HCT116 (cell line): ENCODE measurements at regions not wholly inside any gene's neighbourhood (a gene's known extent, or its start where the extent isn't known, plus 50 kb on each side); places are given as distances from the start of the nearest gene placed in this dataset.

Experiments
- ATAC-seq: fragments of 200-7000 bp; cut with Tn5 transposase; 2 replicates; pipeline ENCODE4 v1.9.1; 2020; ENCODE audit warnings: mild to moderate bottlenecking, moderate library complexity
- BruUV-seq: library from RNA; stranded (reverse); fragments of 400-500 nt; replicated peaks from 2 replicates; lab custom pipeline; 2021; lab: Mats Ljungman, UMichigan
- CTCF ChIA-PET: fragments of 300-600 bp; sonication (Branson Sonifier 250); formaldehyde crosslinking; loops from one replicate; lab custom pipeline; 2021; ENCODE audit warnings: antibody characterized with exemption; lab: Charles Lee
- POLR2A ChIA-PET: fragments of 300-600, 350-600 bp; sonication (Branson Sonifier 250); formaldehyde crosslinking; loops from one replicate; lab custom pipeline; 2021; ENCODE audit warnings: antibody characterized with exemption; lab: Charles Lee
- RAD21 ChIA-PET, 2 experiments: fragments of 300-600 bp; sonication (Branson Sonifier 250); formaldehyde crosslinking; loops; one replicate each; lab custom pipeline; 2023; ENCODE audit warnings: low total read pairs in 2 of 2; ENCODE audit not compliant: uncharacterized antibody in 2 of 2, unreplicated experiment in 2 of 2, low non-redundant PET in 1 of 2; lab: Charles Lee
- DNase-seq: peaks from one replicate; pipeline ENCODE4 v3.0.0-alpha.2; 2010; ENCODE audit warnings: low read depth, low spot score
- H2AFZ ChIP-seq: fragments of 200-600 bp; shearing (Covaris generic), sonication (generic); 2 replicates; pipeline ENCODE4 v1.6.1; 2017; ENCODE audit warnings: low read depth, mixed run types, mixed read lengths, antibody characterized with exemption, low read length; ENCODE audit not compliant: poor library complexity, severe bottlenecking
- H3K27ac ChIP-seq: 2 replicates; pipeline ENCODE4 v1.5.1; 2012; ENCODE audit warnings: low read depth, low read length
- H3K27me3 ChIP-seq: fragments of 200-600 bp; sonication (generic); 2 replicates; pipeline ENCODE4 v1.6.1; 2016; ENCODE audit warnings: mixed run types, low read length, mixed read lengths; ENCODE audit not compliant: insufficient read depth
- H3K36me3 ChIP-seq, 2 experiments: fragments of 200-500 bp in 1 of 2; fragments of 200-600 bp in 1 of 2; sonication (Bioruptor generic) in 1 of 2; sonication (generic) in 1 of 2; 2 replicates each; pipeline versions ENCODE4 v1.5.1 to v1.6.1; 2014 to 2016; ENCODE audit warnings: low read length in 2 of 2, inconsistent platforms in 1 of 2, mixed read lengths in 1 of 2, mixed run types in 1 of 2; ENCODE audit not compliant: insufficient read depth in 2 of 2, control insufficient read depth in 1 of 2
- H3K4me1 ChIP-seq, 2 experiments: fragments of 200-600 bp in 1 of 2; sonication (generic) in 1 of 2; 2 replicates each; pipeline versions ENCODE4 v1.5.1 to v1.6.1; 2012 to 2017; ENCODE audit warnings: low read length in 2 of 2, inconsistent platforms in 1 of 2, mild to moderate bottlenecking in 1 of 2, mixed read lengths in 1 of 2, mixed run types in 1 of 2, moderate library complexity in 1 of 2; ENCODE audit not compliant: insufficient read depth in 2 of 2, control insufficient read depth in 1 of 2
- H3K4me2 ChIP-seq: fragments of 200-600 bp; sonication (generic); 2 replicates; pipeline ENCODE4 v1.6.1; 2017; ENCODE audit warnings: mixed run types, low read length, mixed read lengths
- H3K4me3 ChIP-seq, 2 experiments: fragments of 200-600 bp in 1 of 2; sonication (generic) in 1 of 2; replicated peaks in 1 of 2; 2 replicates each; pipeline ENCODE4 v1.5.1; 2011 to 2016; ENCODE audit warnings: low read length in 2 of 2, control low read depth in 1 of 2, low read depth in 1 of 2, mild to moderate bottlenecking in 1 of 2, mixed read lengths in 1 of 2, mixed run types in 1 of 2
- H3K79me2 ChIP-seq: fragments of 200-600 bp; sonication (generic); 2 replicates; pipeline ENCODE4 v1.6.1; 2017; ENCODE audit warnings: mild to moderate bottlenecking, mixed run types, low read length, moderate library complexity, mixed read lengths; ENCODE audit not compliant: insufficient read depth
- H3K9ac ChIP-seq: fragments of 200-600 bp; sonication (generic); 2 replicates; pipeline ENCODE4 v1.6.1; 2016; ENCODE audit warnings: low read length, mixed read lengths
- H3K9me2 ChIP-seq: fragments of 200-600 bp; sonication (generic), shearing (Covaris generic); 2 replicates; pipeline ENCODE4 v1.6.1; 2017; ENCODE audit warnings: mixed run types, mild to moderate bottlenecking, moderate library complexity; ENCODE audit not compliant: insufficient read depth
- H3K9me3 ChIP-seq, 2 experiments: fragments of 200-500 bp in 1 of 2; fragments of 200-600 bp in 1 of 2; sonication (Bioruptor generic) in 1 of 2; sonication (generic) in 1 of 2; 2 replicates each; pipeline ENCODE4 v1.6.1; 2014 to 2017; ENCODE audit warnings: low read length in 2 of 2, mixed read lengths in 2 of 2, inconsistent platforms in 1 of 2, low read depth in 1 of 2, mild to moderate bottlenecking in 1 of 2, mixed run types in 1 of 2, moderate library complexity in 1 of 2; ENCODE audit not compliant: control insufficient read depth in 1 of 2, insufficient read depth in 1 of 2
- H4K20me1 ChIP-seq: fragments of 200-600 bp; sonication (generic), shearing (Covaris generic); 2 replicates; pipeline ENCODE4 v1.6.1; 2017; ENCODE audit warnings: mixed run types, mild to moderate bottlenecking, moderate library complexity; ENCODE audit not compliant: insufficient read depth
- CEBPB ChIP-seq: IDR thresholded peaks from 2 replicates; pipeline ENCODE4 v1.6.1; 2012; ENCODE audit warnings: low read depth
- CTCF ChIP-seq, 3 experiments: fragments of 200-600 bp in 1 of 3; sonication (generic) in 1 of 3; IDR thresholded peaks in 2 of 3; conservative IDR thresholded peaks in 1 of 3; 2 replicates each; pipeline ENCODE4 v1.5.1; 2012 to 2017; ENCODE audit warnings: low read depth in 2 of 3, low read length in 2 of 3, antibody characterized with exemption in 1 of 3, borderline replicate concordance in 1 of 3, control low read depth in 1 of 3, mild to moderate bottlenecking in 1 of 3, mixed read lengths in 1 of 3, mixed run types in 1 of 3, moderate library complexity in 1 of 3; ENCODE audit not compliant: insufficient read depth in 1 of 3
- EGR1 ChIP-seq: IDR thresholded peaks from 2 replicates; pipeline ENCODE4 v1.6.1; 2012; ENCODE audit warnings: low read depth
- ELF1 ChIP-seq: IDR thresholded peaks from 2 replicates; pipeline ENCODE4 v1.6.1; 2012; ENCODE audit warnings: low read depth, borderline replicate concordance
- EZH2 ChIP-seq: fragments of 200-600 bp; sonication (generic); IDR thresholded peaks from 2 replicates; pipeline ENCODE4 v1.6.1; 2017; ENCODE audit warnings: antibody characterized with exemption, mixed run types
- EZH2phosphoT487 ChIP-seq: fragments of 200-600 bp; IDR thresholded peaks from 2 replicates; pipeline ENCODE4 v1.6.1; 2018; ENCODE audit warnings: antibody characterized with exemption, borderline replicate concordance
- FOSL1 ChIP-seq: IDR thresholded peaks from 2 replicates; pipeline ENCODE4 v1.6.1; 2012; ENCODE audit warnings: low read depth
- MAX ChIP-seq: IDR thresholded peaks from 2 replicates; pipeline ENCODE4 v1.6.1; 2012
- POLR2A ChIP-seq: IDR thresholded peaks from 2 replicates; pipeline ENCODE4 v1.7.0; 2011; ENCODE audit warnings: borderline replicate concordance; ENCODE audit not compliant: insufficient read depth, insufficient read length; ENCODE audit errors: extremely low read depth
- RAD21 ChIP-seq: IDR thresholded peaks from 2 replicates; pipeline ENCODE4 v1.6.1; 2012; ENCODE audit warnings: low read depth, mild to moderate bottlenecking
- SRF ChIP-seq: IDR thresholded peaks from 2 replicates; pipeline ENCODE4 v1.6.1; 2012; ENCODE audit warnings: low read depth
- YY1 ChIP-seq: IDR thresholded peaks from 2 replicates; pipeline ENCODE4 v1.6.1; 2011; ENCODE audit warnings: low read length, low read depth, moderate library complexity, mild to moderate bottlenecking; ENCODE audit not compliant: insufficient replicate concordance; ENCODE audit errors: extremely low read depth
- ZBTB33 ChIP-seq: IDR thresholded peaks from 2 replicates; pipeline ENCODE4 v1.6.1; 2011; ENCODE audit warnings: mild to moderate bottlenecking, low read length, moderate library complexity; ENCODE audit not compliant: insufficient replicate concordance; ENCODE audit errors: extremely low read depth
- ZFX ChIP-seq: fragments of 450-650 bp; IDR thresholded peaks from 2 replicates; pipeline ENCODE4 v1.6.1; 2017
- intact Hi-C: fragments of 100-400 bp; cut with micrococcal nuclease; formaldehyde crosslinking; loops from 2 replicates; pipeline ENCODE4 v1.10.0; 2022

GRCh38 chr20:9928955-9929354 lies 90.1 kb upstream of the PAK5 start:
- Histone ChIP-seq H3K9ac (no peak overlapping the region), H3K4me2 (no peak overlapping the region), H2AFZ (no peak overlapping the region), H3K36me3 (no peaks in the 10 kb centered on the region), H3K9me3 (no peaks in the 10 kb centered on the region), H3K27me3 (no peaks in the 10 kb centered on the region), H4K20me1 (no peaks in the 10 kb centered on the region), H3K79me2 (no peaks in the 10 kb centered on the region), H3K4me1 (no peaks in the 10 kb centered on the region), H3K27ac (no peak overlapping the region), H3K4me3 (no peak overlapping the region), H3K9me2 (no peaks in the 10 kb centered on the region)
- TF ChIP-seq CEBPB (no peak), RAD21 (no peak), MAX (no peak)
- POLR2A ChIA-PET: no interaction called here
- intact Hi-C loops: no loop called here
- no TSS peak for BruUV-seq
- RAD21 ChIA-PET: no interaction called here
- CTCF ChIA-PET: no interaction called here
- no peak for DNase-seq
- ATAC-seq: no peak

- DNase-seq (no peak), ATAC-seq (no peak)
- no peak overlapping the region for H3K9ac ChIP-seq
- no peaks in the 10 kb centered on the region for H3K36me3 ChIP-seq
- H3K27me3 ChIP-seq: no peaks in the 10 kb centered on the region
- ChIA-PET POLR2A (interaction anchor here (0.7 kb wide), 1 partner anchor 13 kb away, joined by 3 read pairs; no protein-coding TSS in a partner anchor), RAD21 (no interaction called here), CTCF (no interaction called here)
- H3K79me2 ChIP-seq: no peaks in the 10 kb centered on the region
- H3K9me2 ChIP-seq: no peaks in the 10 kb centered on the region
- no TSS peak for BruUV-seq
- no peaks in the 10 kb centered on the region for H4K20me1 ChIP-seq
- intact Hi-C loops: no loop called here
- no peak overlapping the region for H3K4me3 ChIP-seq
- no peaks in the 10 kb centered on the region for H3K9me3 ChIP-seq
- no peak overlapping the region for H2AFZ ChIP-seq
- no peak overlapping the region for H3K27ac ChIP-seq
- no peak for TF ChIP-seq ELF1
- no peak for TF ChIP-seq CEBPB
- no peak for TF ChIP-seq ZFX
- TF ChIP-seq SRF: no peak
- no peak for TF ChIP-seq EGR1
- TF ChIP-seq EZH2: no peak
- TF ChIP-seq CTCF (IDR thresholded peaks at IDR 0.05 in 2 of 3, conservative IDR thresholded peaks at IDR 0.05 in 1 of 3; ENCODE audit: borderline replicate concordance in 1 of 3, insufficient read depth in 1 of 3, low read depth in 2 of 3, low read length in 2 of 3): no peak
- no peak for TF ChIP-seq FOSL1
- TF ChIP-seq ZBTB33: no peak
- TF ChIP-seq POLR2A: no peak
- TF ChIP-seq EZH2phosphoT487: no peak
- no peak for TF ChIP-seq YY1
- H3K4me2 ChIP-seq: no peak overlapping the region
- no peaks in the 10 kb centered on the region for H3K4me1 ChIP-seq
Measured at GRCh38 chr20:9928281-9928737, 89.4 kb upstream of the PAK5 start.
